Fibroblast of lung (primary cell): ENCODE measurements at regions not wholly inside any gene's neighbourhood (a gene's known extent, or its start where the extent isn't known, plus 50 kb on each side); places are given as distances from the start of the nearest gene placed in this dataset.

ENCODE experiments used
- EZH2 ChIP-seq: IDR thresholded peaks from 2 replicates; pipeline ENCODE4 v1.5.1; 2012; ENCODE audit warnings: low read length, control low read depth, mild to moderate bottlenecking; ENCODE audit errors: missing control alignments
- TF ChIP-seq, protein P1 (sequence below), 2 donors: IDR thresholded peaks in 1 of 2; conservative IDR thresholded peaks in 1 of 2; 1 replicate in 1 of 2; 2 replicates in 1 of 2; pipeline ENCODE4 v1.5.1; 2011 to 2012; ENCODE audit warnings: low read length in 2 of 2, control low read depth in 1 of 2, inconsistent platforms in 1 of 2, low read depth in 1 of 2, mild to moderate bottlenecking in 1 of 2

DNA sequence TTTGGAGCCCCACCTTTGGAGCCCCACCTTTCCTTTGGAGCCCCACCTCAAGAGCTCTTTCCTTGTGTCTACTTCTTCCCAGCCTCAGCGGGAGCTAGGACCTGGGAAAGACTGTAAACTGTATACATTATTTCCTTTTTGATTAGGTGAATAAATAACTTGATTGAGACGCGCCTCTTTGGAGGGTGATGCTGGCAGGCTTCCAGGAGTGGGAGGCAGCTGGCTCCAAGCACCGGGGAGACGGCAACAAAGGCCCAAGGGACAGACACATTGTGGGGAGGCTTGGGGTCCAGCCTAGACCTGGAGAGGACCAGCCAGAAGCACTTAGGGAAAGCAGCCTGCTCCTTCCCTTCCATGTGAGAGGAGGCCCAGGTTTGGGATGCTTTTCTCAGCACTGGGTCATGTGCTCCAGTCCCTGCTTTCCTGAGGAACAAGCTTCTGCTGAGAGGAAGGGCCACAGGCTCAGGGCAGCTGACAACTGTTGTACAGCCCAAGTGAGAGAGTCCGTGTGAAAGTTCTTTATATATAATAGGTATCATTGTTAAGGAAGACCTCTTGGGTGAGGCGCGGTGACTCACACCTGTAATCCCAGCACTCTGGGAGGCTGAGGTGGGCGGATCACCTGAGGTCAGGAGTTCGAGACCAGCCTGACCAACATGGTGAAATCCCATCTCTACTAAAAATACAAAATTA, 297.2 kb upstream of the SLC14A2 start:
- TF ChIP-seq, protein P1, sequence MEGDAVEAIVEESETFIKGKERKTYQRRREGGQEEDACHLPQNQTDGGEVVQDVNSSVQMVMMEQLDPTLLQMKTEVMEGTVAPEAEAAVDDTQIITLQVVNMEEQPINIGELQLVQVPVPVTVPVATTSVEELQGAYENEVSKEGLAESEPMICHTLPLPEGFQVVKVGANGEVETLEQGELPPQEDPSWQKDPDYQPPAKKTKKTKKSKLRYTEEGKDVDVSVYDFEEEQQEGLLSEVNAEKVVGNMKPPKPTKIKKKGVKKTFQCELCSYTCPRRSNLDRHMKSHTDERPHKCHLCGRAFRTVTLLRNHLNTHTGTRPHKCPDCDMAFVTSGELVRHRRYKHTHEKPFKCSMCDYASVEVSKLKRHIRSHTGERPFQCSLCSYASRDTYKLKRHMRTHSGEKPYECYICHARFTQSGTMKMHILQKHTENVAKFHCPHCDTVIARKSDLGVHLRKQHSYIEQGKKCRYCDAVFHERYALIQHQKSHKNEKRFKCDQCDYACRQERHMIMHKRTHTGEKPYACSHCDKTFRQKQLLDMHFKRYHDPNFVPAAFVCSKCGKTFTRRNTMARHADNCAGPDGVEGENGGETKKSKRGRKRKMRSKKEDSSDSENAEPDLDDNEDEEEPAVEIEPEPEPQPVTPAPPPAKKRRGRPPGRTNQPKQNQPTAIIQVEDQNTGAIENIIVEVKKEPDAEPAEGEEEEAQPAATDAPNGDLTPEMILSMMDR (conservative IDR thresholded peaks at IDR 0.05 in 1 of 2, IDR thresholded peaks at IDR 0.05 in 1 of 2; ENCODE audit: low read depth in 1 of 2, low read length in 2 of 2), result no peak
- TF ChIP-seq EZH2, result no peak
